HCT116 (cell line): ENCODE measurements at regions not wholly inside any gene's neighbourhood (a gene's known extent, or its start where the extent isn't known, plus 50 kb on each side); places are given as distances from the start of the nearest gene placed in this dataset.

Experiments used
- ATAC-seq: fragments of 200-7000 bp; cut with Tn5 transposase; 2 replicates; pipeline ENCODE4 v1.9.1; 2020; ENCODE audit warnings: mild to moderate bottlenecking, moderate library complexity
- BruUV-seq: library from RNA; stranded (reverse); fragments of 400-500 nt; replicated peaks from 2 replicates; lab custom pipeline; 2021; lab: Mats Ljungman, UMichigan
- CTCF ChIA-PET: fragments of 300-600 bp; sonication (Branson Sonifier 250); formaldehyde crosslinking; loops from one replicate; lab custom pipeline; 2021; ENCODE audit warnings: antibody characterized with exemption; lab: Charles Lee
- POLR2A ChIA-PET: fragments of 300-600, 350-600 bp; sonication (Branson Sonifier 250); formaldehyde crosslinking; loops from one replicate; lab custom pipeline; 2021; ENCODE audit warnings: antibody characterized with exemption; lab: Charles Lee
- RAD21 ChIA-PET, 2 experiments: fragments of 300-600 bp; sonication (Branson Sonifier 250); formaldehyde crosslinking; loops; one replicate each; lab custom pipeline; 2023; ENCODE audit warnings: low total read pairs in 2 of 2; ENCODE audit not compliant: uncharacterized antibody in 2 of 2, unreplicated experiment in 2 of 2, low non-redundant PET in 1 of 2; lab: Charles Lee
- DNase-seq: peaks from one replicate; pipeline ENCODE4 v3.0.0-alpha.2; 2010; ENCODE audit warnings: low read depth, low spot score
- H2AFZ ChIP-seq: fragments of 200-600 bp; shearing (Covaris generic), sonication (generic); 2 replicates; pipeline ENCODE4 v1.6.1; 2017; ENCODE audit warnings: low read depth, mixed run types, mixed read lengths, antibody characterized with exemption, low read length; ENCODE audit not compliant: poor library complexity, severe bottlenecking
- H3K27ac ChIP-seq: 2 replicates; pipeline ENCODE4 v1.5.1; 2012; ENCODE audit warnings: low read depth, low read length
- H3K27me3 ChIP-seq: fragments of 200-600 bp; sonication (generic); 2 replicates; pipeline ENCODE4 v1.6.1; 2016; ENCODE audit warnings: mixed run types, low read length, mixed read lengths; ENCODE audit not compliant: insufficient read depth
- H3K36me3 ChIP-seq, 2 experiments: fragments of 200-500 bp in 1 of 2; fragments of 200-600 bp in 1 of 2; sonication (Bioruptor generic) in 1 of 2; sonication (generic) in 1 of 2; 2 replicates each; pipeline versions ENCODE4 v1.5.1 to v1.6.1; 2014 to 2016; ENCODE audit warnings: low read length in 2 of 2, inconsistent platforms in 1 of 2, mixed read lengths in 1 of 2, mixed run types in 1 of 2; ENCODE audit not compliant: insufficient read depth in 2 of 2, control insufficient read depth in 1 of 2
- H3K4me1 ChIP-seq, 2 experiments: fragments of 200-600 bp in 1 of 2; sonication (generic) in 1 of 2; 2 replicates each; pipeline versions ENCODE4 v1.5.1 to v1.6.1; 2012 to 2017; ENCODE audit warnings: low read length in 2 of 2, inconsistent platforms in 1 of 2, mild to moderate bottlenecking in 1 of 2, mixed read lengths in 1 of 2, mixed run types in 1 of 2, moderate library complexity in 1 of 2; ENCODE audit not compliant: insufficient read depth in 2 of 2, control insufficient read depth in 1 of 2
- H3K4me2 ChIP-seq: fragments of 200-600 bp; sonication (generic); 2 replicates; pipeline ENCODE4 v1.6.1; 2017; ENCODE audit warnings: mixed run types, low read length, mixed read lengths
- H3K4me3 ChIP-seq, 2 experiments: fragments of 200-600 bp in 1 of 2; sonication (generic) in 1 of 2; replicated peaks in 1 of 2; 2 replicates each; pipeline ENCODE4 v1.5.1; 2011 to 2016; ENCODE audit warnings: low read length in 2 of 2, control low read depth in 1 of 2, low read depth in 1 of 2, mild to moderate bottlenecking in 1 of 2, mixed read lengths in 1 of 2, mixed run types in 1 of 2
- H3K79me2 ChIP-seq: fragments of 200-600 bp; sonication (generic); 2 replicates; pipeline ENCODE4 v1.6.1; 2017; ENCODE audit warnings: mild to moderate bottlenecking, mixed run types, low read length, moderate library complexity, mixed read lengths; ENCODE audit not compliant: insufficient read depth
- H3K9ac ChIP-seq: fragments of 200-600 bp; sonication (generic); 2 replicates; pipeline ENCODE4 v1.6.1; 2016; ENCODE audit warnings: low read length, mixed read lengths
- H3K9me2 ChIP-seq: fragments of 200-600 bp; sonication (generic), shearing (Covaris generic); 2 replicates; pipeline ENCODE4 v1.6.1; 2017; ENCODE audit warnings: mixed run types, mild to moderate bottlenecking, moderate library complexity; ENCODE audit not compliant: insufficient read depth
- H3K9me3 ChIP-seq, 2 experiments: fragments of 200-500 bp in 1 of 2; fragments of 200-600 bp in 1 of 2; sonication (Bioruptor generic) in 1 of 2; sonication (generic) in 1 of 2; 2 replicates each; pipeline ENCODE4 v1.6.1; 2014 to 2017; ENCODE audit warnings: low read length in 2 of 2, mixed read lengths in 2 of 2, inconsistent platforms in 1 of 2, low read depth in 1 of 2, mild to moderate bottlenecking in 1 of 2, mixed run types in 1 of 2, moderate library complexity in 1 of 2; ENCODE audit not compliant: control insufficient read depth in 1 of 2, insufficient read depth in 1 of 2
- H4K20me1 ChIP-seq: fragments of 200-600 bp; sonication (generic), shearing (Covaris generic); 2 replicates; pipeline ENCODE4 v1.6.1; 2017; ENCODE audit warnings: mixed run types, mild to moderate bottlenecking, moderate library complexity; ENCODE audit not compliant: insufficient read depth
- CBX3 ChIP-seq: IDR thresholded peaks from 2 replicates; pipeline ENCODE4 v1.6.1; 2012; ENCODE audit warnings: low read depth
- FOSL1 ChIP-seq: IDR thresholded peaks from 2 replicates; pipeline ENCODE4 v1.6.1; 2012; ENCODE audit warnings: low read depth
- JUND ChIP-seq: IDR thresholded peaks from 2 replicates; pipeline ENCODE4 v1.6.1; 2012
- POLR2A ChIP-seq: IDR thresholded peaks from 2 replicates; pipeline ENCODE4 v1.7.0; 2011; ENCODE audit warnings: borderline replicate concordance; ENCODE audit not compliant: insufficient read depth, insufficient read length; ENCODE audit errors: extremely low read depth
- POLR2AphosphoS5 ChIP-seq: IDR thresholded peaks from 2 replicates; pipeline ENCODE4 v1.6.1; 2011; ENCODE audit warnings: mild to moderate bottlenecking, low read depth, low read length, moderate library complexity
- REST ChIP-seq: IDR thresholded peaks from 2 replicates; pipeline ENCODE4 v1.6.1; 2012; ENCODE audit warnings: low read depth
- SIN3A ChIP-seq: IDR thresholded peaks from 2 replicates; pipeline ENCODE4 v1.6.1; 2012; ENCODE audit warnings: low read depth
- SRF ChIP-seq: IDR thresholded peaks from 2 replicates; pipeline ENCODE4 v1.6.1; 2012; ENCODE audit warnings: low read depth
- TCF7L2 ChIP-seq: IDR thresholded peaks from 2 replicates; pipeline ENCODE4 v1.7.0; 2011; ENCODE audit warnings: borderline replicate concordance, inconsistent platforms; ENCODE audit not compliant: insufficient read depth, insufficient read length; ENCODE audit errors: extremely low read depth
- ZFX ChIP-seq: fragments of 450-650 bp; IDR thresholded peaks from 2 replicates; pipeline ENCODE4 v1.6.1; 2017
- intact Hi-C: fragments of 100-400 bp; cut with micrococcal nuclease; formaldehyde crosslinking; loops from 2 replicates; pipeline ENCODE4 v1.10.0; 2022
- TF ChIP-seq, protein P1 (sequence below): IDR thresholded peaks from 2 replicates; pipeline ENCODE4 v1.6.1; 2011; ENCODE audit warnings: mild to moderate bottlenecking, low read length, moderate library complexity; ENCODE audit not compliant: insufficient replicate concordance; ENCODE audit errors: extremely low read depth

DNA sequence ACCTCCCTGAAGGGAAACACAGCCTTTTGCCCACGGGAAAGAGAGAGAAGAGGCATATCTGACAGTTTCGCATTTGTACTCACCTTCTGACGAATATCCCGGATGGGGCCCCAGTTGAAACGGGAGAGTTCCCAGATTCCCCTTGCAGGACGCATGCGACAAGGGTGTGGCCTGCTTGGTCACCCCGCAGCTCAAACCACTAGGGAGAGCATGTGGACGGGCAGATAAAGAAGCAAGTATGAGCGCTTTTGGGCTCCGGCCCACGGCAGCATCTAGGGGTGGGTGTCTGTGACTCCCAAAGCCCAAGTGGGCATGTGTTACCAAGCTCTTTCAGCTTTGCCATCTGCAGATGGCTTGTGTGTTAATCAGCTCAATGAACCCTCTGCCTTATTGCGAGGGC lies 70.1 kb upstream of the MED14 start (continued):
- no peak for TF ChIP-seq REST
- TF ChIP-seq TCF7L2, result no peak
- TF ChIP-seq ZFX, result no peak
- no peak for TF ChIP-seq SRF
- no peak for TF ChIP-seq FOSL1

- Histone ChIP-seq H3K27me3 (no peaks in the 10 kb centered on the region), H2AFZ (no peak overlapping the region), H3K9ac (no peak overlapping the region), H3K9me2 (no peaks in the 10 kb centered on the region), H3K36me3 (no peaks in the 10 kb centered on the region), H3K4me3 (no peak overlapping the region), H3K79me2 (no peaks in the 10 kb centered on the region), H3K27ac (no peak overlapping the region), H3K4me2 (no peak overlapping the region), H3K9me3 (no peaks in the 10 kb centered on the region), H3K4me1 (no peaks in the 10 kb centered on the region; a peak in 1 of 4 replicates), H4K20me1 (no peaks in the 10 kb centered on the region)
- no TSS peak for BruUV-seq
- no peak for TF ChIP-seq TCF7L2
- TF ChIP-seq POLR2A, result no peak
- TF ChIP-seq POLR2AphosphoS5, result no peak
- TF ChIP-seq JUND, result no peak
- no peak for TF ChIP-seq FOSL1
- no peak for TF ChIP-seq SIN3A
- no peak for TF ChIP-seq CBX3
- TF ChIP-seq, protein P1, sequence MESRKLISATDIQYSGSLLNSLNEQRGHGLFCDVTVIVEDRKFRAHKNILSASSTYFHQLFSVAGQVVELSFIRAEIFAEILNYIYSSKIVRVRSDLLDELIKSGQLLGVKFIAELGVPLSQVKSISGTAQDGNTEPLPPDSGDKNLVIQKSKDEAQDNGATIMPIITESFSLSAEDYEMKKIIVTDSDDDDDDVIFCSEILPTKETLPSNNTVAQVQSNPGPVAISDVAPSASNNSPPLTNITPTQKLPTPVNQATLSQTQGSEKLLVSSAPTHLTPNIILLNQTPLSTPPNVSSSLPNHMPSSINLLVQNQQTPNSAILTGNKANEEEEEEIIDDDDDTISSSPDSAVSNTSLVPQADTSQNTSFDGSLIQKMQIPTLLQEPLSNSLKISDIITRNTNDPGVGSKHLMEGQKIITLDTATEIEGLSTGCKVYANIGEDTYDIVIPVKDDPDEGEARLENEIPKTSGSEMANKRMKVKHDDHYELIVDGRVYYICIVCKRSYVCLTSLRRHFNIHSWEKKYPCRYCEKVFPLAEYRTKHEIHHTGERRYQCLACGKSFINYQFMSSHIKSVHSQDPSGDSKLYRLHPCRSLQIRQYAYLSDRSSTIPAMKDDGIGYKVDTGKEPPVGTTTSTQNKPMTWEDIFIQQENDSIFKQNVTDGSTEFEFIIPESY, result no peak
- intact Hi-C loops, result no loop called here
- no peak for DNase-seq
- no peak for ATAC-seq
- ChIA-PET POLR2A (no interaction called here), RAD21 (no interaction called here), CTCF (no interaction called here)
Measured at GRCh38 chrX:40806513-40807220, 71.3 kb upstream of the MED14 start.
